ENCODE measurements at regions not wholly inside any gene's neighbourhood (a gene's known extent, or its start where the extent isn't known, plus 50 kb on each side); places are given as distances from the start of the nearest gene placed in this dataset.

DNA sequence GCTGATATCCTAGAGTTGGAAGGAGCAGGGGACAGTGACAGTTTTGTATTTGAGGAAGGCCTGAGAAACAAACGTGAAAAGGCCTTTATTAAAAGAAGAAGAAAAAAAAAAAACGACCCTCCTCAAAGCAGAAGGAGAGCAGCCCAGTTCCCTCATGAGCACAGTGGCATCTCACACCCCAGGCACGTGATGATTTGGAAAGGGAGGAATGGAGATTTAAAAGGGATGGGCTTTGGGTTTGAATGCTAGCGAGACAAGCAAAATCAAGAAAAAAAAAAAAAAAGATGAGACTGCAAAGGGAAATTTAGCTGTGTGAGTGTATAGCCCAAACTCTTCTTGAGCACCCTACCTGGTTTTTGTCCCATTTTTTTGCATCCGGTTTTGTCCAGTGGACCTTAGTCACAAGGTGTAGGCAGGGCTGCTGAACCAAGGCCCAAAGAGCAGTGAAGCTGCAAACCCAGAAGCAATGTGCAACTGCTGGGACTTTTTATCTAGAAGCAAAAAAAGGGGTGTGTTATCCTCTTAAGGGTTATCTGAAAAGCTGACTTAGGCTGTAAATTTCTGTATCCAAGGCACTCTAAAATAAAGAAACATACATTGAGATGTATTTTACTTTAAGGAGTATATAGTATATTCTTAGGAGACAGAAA is 54.5 kb upstream of the RREB1 start:
- Mint-ChIP-seq H3K4me3 (peak overlapping the region; percentile 66), H3K27ac (peak overlapping the region; percentile 84), H3K36me3 (no peaks in the 10 kb centered on the region), H3K9me3 (no peaks in the 10 kb centered on the region), H3K4me1 (peaks cover 16% of the 10 kb centered on the region), H3K27me3 (ENCODE audit: low read depth) (no peaks in the 10 kb centered on the region)
- TF ChIP-seq, protein P1, sequence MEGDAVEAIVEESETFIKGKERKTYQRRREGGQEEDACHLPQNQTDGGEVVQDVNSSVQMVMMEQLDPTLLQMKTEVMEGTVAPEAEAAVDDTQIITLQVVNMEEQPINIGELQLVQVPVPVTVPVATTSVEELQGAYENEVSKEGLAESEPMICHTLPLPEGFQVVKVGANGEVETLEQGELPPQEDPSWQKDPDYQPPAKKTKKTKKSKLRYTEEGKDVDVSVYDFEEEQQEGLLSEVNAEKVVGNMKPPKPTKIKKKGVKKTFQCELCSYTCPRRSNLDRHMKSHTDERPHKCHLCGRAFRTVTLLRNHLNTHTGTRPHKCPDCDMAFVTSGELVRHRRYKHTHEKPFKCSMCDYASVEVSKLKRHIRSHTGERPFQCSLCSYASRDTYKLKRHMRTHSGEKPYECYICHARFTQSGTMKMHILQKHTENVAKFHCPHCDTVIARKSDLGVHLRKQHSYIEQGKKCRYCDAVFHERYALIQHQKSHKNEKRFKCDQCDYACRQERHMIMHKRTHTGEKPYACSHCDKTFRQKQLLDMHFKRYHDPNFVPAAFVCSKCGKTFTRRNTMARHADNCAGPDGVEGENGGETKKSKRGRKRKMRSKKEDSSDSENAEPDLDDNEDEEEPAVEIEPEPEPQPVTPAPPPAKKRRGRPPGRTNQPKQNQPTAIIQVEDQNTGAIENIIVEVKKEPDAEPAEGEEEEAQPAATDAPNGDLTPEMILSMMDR (IDR thresholded peaks at IDR 0.05; ENCODE audit: unreplicated experiment) = no peak
- DNase-seq (ENCODE audit: low spot score in 2 of 2, unreplicated experiment in 2 of 2) = no peak
